T-helper 2 cell treated with Interferon-gamma antibody and Interleukin-4, amounts not matched to agents 5 μg/mL and 100 μg/mL, for 36 hours (primary cell): ENCODE measurements at regions not wholly inside any gene's neighbourhood (a gene's known extent, or its start where the extent isn't known, plus 50 kb on each side); places are given as distances from the start of the nearest gene placed in this dataset.
"Not testable (repeated sequence)": the region's sequence is repeated elsewhere in the genome, so short reads cannot be mapped to it uniquely, and the experiment has no call there.

ENCODE experiments used
- DNase-seq: peaks from one replicate; pipeline ENCODE4 v3.0.0; 2021; ENCODE audit warnings: low spot score
- H3K27ac Mint-ChIP-seq: one replicate; pipeline ENCODE4 v1.8.0; 2021; ENCODE audit warnings: mild to moderate bottlenecking, mixed read lengths
- H3K27me3 Mint-ChIP-seq: one replicate; pipeline ENCODE4 v1.8.0; 2021; ENCODE audit warnings: low read depth, mixed read lengths
- H3K36me3 Mint-ChIP-seq: one replicate; pipeline ENCODE4 v1.8.0; 2021; ENCODE audit warnings: low read depth, mixed read lengths
- H3K4me1 Mint-ChIP-seq: one replicate; pipeline ENCODE4 v1.8.0; 2021; ENCODE audit warnings: low read depth, mixed read lengths
- H3K4me3 Mint-ChIP-seq: one replicate; pipeline ENCODE4 v1.8.0; 2022; ENCODE audit warnings: mild to moderate bottlenecking, moderate library complexity, mixed read lengths
- H3K9me3 Mint-ChIP-seq: one replicate; pipeline ENCODE4 v1.8.0; 2021; ENCODE audit warnings: mixed read lengths

DNA sequence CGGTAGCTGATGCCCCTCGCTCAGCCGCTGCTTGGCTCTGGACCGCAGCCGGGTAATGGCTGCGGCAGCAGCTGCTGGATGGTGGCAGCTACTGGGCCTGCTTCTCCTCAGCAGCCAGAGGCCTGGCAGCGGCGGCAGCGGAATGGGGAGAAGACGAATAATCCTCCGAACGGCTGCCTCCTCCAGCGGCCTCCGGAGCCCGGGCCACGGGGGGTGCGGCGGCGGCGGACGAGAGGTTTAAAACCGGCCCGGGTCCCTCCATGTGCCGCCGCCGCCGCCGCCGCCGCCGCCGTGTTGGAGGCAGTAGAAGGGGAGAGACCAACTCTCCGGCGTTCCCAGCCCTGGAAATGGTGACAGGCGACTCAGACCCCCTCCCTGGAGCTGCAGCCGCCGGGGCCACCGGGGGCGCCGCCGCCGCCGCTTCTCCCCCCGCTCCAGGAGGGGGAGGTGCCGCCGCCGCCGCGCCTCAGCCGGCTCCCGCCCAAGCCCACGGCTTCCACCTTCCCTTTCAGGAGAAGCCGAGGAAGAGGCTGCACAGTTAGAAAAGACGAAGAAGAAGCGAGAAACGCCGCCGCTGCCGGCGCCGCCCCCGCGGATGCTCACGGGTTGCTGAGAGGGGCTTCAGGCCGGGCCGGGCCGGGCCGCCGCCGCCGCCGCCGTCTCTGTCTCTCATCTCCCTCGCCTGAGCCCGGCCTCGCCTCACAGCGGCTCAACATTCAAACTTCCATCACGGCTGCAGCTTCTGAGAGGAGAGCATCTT is 118.4 kb upstream of the PRSS3 start:
- Mint-ChIP-seq H3K9me3 (no peaks in the 10 kb centered on the region), H3K27me3 (peaks cover 75% of the 10 kb centered on the region), H3K36me3 (peaks cover 4% of the 10 kb centered on the region), H3K27ac (no peak overlapping the region), H3K4me1 (peaks cover 13% of the 10 kb centered on the region), H3K4me3 (peak overlapping the region; percentile 86)
- DNase-seq: peak; percentile 9

DNA sequence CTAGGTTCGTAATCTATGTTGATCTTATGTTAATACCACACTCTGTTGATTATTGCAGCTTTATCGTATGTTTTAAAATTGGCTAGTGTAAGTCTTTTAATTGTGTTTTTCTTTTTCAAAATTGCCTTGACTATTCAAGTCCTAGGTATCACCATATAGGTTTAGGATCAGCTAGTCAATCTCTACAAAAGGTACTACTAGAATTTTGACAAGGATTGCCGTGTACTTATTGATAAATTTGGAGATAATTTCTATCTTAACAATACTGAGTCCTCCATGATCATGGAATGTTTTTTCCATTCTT is 117.9 kb upstream of the PRSS3 start:
- H3K4me1 Mint-ChIP-seq: peaks cover 13% of the 10 kb centered on the region
- no peak for DNase-seq
- peaks cover 77% of the 10 kb centered on the region for H3K27me3 Mint-ChIP-seq
- peak overlapping the region; percentile 86 for H3K4me3 Mint-ChIP-seq
- no peak overlapping the region for H3K27ac Mint-ChIP-seq
- no peaks in the 10 kb centered on the region for H3K9me3 Mint-ChIP-seq
- H3K36me3 Mint-ChIP-seq: peaks cover 4% of the 10 kb centered on the region

DNA sequence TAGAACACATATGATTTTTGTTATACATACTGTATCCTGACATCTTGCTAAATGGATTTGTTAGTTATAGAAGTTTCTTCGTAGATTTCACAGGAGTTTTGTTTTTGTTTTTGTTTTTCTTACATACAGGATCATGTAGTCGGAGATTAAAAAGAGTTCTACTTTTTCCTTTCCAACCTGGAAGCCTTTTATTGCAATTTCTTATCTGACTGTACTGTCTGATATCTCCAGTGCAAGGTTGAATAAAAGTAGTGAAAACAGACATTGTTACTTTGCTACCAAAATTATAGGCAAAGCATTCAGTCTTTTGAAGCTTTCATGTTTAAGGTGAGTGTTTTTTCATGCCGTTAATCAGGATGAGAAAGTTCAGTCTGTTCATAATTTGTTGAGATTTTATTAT is 117.4 kb upstream of the PRSS3 start:
- Mint-ChIP-seq H3K9me3 (no peaks in the 10 kb centered on the region), H3K4me3 (no peak overlapping the region), H3K36me3 (peaks cover 4% of the 10 kb centered on the region), H3K27ac (no peak overlapping the region), H3K27me3 (peaks cover 78% of the 10 kb centered on the region), H3K4me1 (peaks cover 11% of the 10 kb centered on the region)
- no peak for DNase-seq

DNA sequence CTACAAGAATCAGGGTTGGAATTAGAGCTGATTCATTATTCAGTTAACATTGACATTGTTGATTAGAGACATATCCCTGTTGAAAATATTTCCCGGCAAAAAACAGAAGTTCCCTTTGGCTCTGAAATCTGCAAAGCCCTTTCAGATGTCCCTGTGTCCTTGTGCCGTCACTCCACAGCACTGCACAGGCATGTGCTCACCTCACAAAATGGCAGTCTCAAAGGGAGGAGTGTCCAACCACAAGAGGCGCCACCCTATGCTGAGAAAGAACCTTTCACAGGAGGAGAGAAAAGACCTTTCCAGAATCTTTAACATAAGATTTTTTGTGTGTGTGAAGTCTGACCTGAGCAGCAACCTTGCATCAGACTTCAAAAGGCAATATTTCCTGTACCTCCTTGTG is 112.8 kb upstream of the PRSS3 start:
- Mint-ChIP-seq H3K36me3 (no peaks in the 10 kb centered on the region), H3K4me3 (no peak overlapping the region), H3K27ac (no peak overlapping the region), H3K4me1 (no peaks in the 10 kb centered on the region), H3K27me3 (peaks cover 62% of the 10 kb centered on the region), H3K9me3 (no peaks in the 10 kb centered on the region)
- DNase-seq: no peak

DNA sequence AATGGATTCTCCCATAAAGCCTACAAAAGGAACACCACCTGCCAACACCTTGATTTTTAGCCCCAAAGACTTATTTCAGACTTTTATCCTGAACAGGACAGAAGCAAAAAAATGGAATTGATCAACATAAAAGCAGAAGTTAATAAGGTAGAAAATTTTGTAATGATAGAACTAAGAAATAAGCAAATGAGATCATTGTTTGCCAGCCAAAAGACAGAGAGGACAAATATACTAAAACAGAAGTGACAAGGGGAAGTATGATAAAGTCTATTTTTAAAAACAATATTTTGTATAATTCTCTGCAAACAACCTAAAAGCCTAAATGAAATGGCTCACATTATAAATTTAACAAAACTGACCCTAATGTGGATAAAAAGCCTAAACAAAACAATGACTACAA is 110.5 kb upstream of the PRSS3 start:
- DNase-seq: no peak
- Mint-ChIP-seq H3K4me1 (no peaks in the 10 kb centered on the region), H3K27me3 (peaks cover 62% of the 10 kb centered on the region), H3K27ac (no peak overlapping the region), H3K36me3 (no peaks in the 10 kb centered on the region), H3K9me3 (no peaks in the 10 kb centered on the region), H3K4me3 (no peak overlapping the region)

DNA sequence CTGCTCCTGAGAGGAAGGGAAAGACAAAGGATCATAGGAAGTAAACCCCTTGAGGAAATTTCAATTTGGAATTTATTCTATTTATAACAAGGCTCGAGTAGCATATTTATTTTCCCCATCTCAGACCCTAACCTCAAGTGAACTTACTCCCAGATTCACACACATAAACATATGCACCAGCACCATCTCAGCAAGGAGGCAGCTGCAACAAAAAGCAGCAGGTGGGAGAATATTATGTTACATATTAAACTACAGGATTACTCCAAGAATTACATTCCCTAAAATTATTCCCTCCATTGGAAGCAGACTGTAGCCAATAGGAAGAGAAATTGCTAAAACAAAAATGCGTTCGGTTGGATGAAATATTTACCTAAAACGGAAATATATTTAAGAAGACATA is 108.4 kb upstream of the PRSS3 start:
- H3K36me3 Mint-ChIP-seq: no peaks in the 10 kb centered on the region
- H3K27ac Mint-ChIP-seq: no peak overlapping the region
- peaks cover 56% of the 10 kb centered on the region for H3K27me3 Mint-ChIP-seq
- H3K4me1 Mint-ChIP-seq: peaks cover 8% of the 10 kb centered on the region
- no peaks in the 10 kb centered on the region for H3K9me3 Mint-ChIP-seq
- no peak for DNase-seq
- H3K4me3 Mint-ChIP-seq: no peak overlapping the region

DNA sequence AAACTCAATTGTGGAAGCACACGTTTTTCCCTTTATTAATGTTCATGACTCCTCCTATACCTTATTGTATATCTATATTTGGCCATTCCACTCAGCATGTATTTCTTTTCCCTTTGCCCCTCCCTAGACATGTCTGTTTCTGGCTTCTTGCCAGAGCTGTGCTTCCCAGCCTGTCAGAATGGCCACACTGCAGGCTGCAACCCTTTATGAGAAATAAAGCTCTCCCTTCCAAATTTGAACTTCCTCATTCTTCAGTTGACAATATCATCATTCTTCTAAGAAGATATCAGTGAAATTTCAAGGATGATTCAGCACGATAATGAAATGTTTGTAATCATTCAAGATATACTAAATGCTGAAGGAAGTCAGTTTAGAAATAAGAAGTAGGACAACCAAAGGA is 107.6 kb upstream of the PRSS3 start:
- Mint-ChIP-seq H3K4me1 (peaks cover 8% of the 10 kb centered on the region), H3K9me3 (no peaks in the 10 kb centered on the region), H3K4me3 (no peak overlapping the region), H3K27ac (no peak overlapping the region), H3K27me3 (peaks cover 54% of the 10 kb centered on the region), H3K36me3 (no peaks in the 10 kb centered on the region)
- no peak for DNase-seq

DNA sequence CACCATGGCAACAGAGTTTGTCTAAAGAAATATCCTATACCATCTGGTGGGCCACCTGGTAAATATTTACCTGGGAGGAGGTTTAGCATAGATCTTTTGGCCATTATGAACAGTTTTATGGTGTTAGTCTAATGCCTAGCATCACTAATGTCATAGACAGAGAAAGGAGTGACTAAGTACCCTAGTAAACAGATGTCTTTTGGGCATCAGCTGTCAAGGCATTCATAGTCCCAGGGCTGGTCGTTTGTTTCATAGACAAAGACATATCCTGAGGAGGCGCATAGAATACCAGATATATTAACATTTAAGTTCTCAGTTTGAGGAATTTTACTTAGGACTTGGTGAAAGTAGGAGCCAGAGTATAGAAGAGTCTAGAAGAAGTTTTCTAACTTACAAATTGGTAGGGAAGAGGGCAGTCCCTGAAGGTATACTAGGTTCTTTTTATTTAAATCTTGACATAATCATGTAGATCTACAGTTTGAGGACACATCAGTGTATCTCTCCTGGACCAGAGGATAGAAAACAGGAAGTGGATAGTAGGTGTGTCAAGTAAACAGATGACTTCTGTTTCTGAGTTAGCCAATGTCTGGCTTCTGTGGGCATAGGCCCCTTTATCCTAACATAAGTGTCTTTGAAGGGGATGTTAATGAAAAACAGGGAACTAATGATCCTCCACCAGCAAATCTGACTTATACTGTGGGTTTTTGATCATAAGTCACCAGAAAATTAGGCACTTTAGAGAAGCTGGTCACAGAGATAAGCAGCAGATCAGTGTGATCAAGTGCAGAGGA is 105.0 kb upstream of the PRSS3 start:
- Mint-ChIP-seq H3K4me3 (no peak overlapping the region), H3K27ac (no peak overlapping the region), H3K9me3 (no peaks in the 10 kb centered on the region), H3K36me3 (no peaks in the 10 kb centered on the region), H3K27me3 (peaks cover 57% of the 10 kb centered on the region), H3K4me1 (peaks cover 8% of the 10 kb centered on the region)
- DNase-seq: no peak

DNA sequence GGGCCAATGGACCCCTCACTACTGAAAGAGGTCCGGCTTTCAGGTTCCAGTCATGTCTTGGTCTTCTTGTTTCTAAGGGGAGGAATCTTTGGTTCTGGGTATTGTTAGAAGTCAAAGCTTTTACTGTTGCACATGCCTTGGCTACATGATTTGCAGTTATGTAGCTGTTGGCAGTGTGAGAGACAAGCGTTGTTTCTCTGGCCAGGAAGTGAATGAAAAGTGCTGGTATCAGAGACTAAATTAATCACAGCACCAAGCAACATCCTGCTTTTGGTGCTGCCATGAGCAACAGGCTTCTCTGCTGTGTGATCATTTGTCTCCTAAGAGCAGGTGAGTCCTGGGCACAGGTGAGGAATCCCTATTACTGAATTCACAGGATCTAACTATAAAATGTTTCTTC is 100.1 kb upstream of the PRSS3 start:
- Mint-ChIP-seq H3K9me3 (no peaks in the 10 kb centered on the region), H3K36me3 (no peaks in the 10 kb centered on the region), H3K4me3 (no peak overlapping the region), H3K27me3 (peaks cover 52% of the 10 kb centered on the region), H3K4me1 (peaks cover 5% of the 10 kb centered on the region), H3K27ac (no peak overlapping the region)
- no peak for DNase-seq

DNA sequence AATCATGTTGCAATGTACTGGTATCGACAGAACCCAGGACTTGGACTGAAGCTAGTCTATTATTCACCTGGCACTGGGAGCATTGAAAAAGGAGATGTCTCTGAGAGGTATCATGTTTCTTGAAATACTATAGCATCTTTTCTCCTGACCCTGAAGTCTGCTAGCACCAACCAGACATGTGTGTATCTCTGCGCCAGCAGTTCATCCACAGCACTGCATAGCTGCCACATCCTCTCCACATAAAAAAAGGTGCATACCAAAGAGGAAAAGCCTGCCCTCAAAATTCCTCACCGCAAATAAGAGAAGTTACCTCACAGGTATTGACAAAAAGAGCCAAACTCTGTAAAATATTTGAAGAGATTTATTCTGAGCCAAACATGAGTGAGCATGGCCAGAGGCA is 99.5 kb upstream of the PRSS3 start:
- no peak overlapping the region for H3K27ac Mint-ChIP-seq
- DNase-seq: no peak
- peaks cover 52% of the 10 kb centered on the region for H3K27me3 Mint-ChIP-seq
- no peak overlapping the region for H3K4me3 Mint-ChIP-seq
- H3K9me3 Mint-ChIP-seq: no peaks in the 10 kb centered on the region
- no peaks in the 10 kb centered on the region for H3K4me1 Mint-ChIP-seq
- no peaks in the 10 kb centered on the region for H3K36me3 Mint-ChIP-seq

DNA sequence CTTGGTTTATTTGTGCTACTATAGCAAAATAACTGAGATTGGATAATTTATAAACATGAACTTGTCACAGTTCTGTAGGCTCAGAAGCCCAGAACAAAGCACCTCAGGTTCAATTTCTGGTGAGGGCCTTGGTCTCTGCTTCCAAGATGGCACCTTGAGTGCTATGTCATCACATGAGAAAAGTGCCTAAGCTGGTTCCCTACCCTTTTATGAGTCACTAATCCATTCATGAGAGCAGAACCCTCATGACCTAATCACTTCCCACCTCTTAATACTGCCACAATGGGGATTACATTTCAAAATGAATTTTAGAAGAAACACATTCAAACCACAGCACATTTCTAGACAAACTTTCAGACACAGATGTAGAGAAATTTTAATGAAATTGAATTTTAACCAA is 98.2 kb upstream of the PRSS3 start:
- DNase-seq: no peak
- Mint-ChIP-seq H3K36me3 (no peaks in the 10 kb centered on the region), H3K4me3 (no peak overlapping the region), H3K4me1 (no peaks in the 10 kb centered on the region), H3K27ac (no peak overlapping the region), H3K27me3 (peaks cover 45% of the 10 kb centered on the region), H3K9me3 (no peaks in the 10 kb centered on the region)

DNA sequence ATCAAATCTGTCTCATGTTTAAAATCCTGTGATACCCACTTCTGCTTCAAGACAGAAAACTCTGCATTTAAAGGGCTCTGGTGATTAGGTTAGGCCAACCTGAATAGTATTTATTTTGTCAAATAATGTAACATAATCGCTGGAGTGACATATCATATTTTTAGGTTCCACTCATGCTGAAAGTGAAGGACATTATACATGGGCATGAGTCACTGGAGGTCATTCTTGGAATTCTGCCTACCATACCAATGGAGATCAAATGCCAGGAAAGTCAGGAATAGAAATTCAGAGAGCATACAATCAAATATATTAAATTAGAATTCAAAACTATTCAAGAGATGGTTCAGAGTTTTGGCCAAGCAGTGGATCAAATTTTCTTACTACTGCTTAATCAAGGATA is 97.1 kb upstream of the PRSS3 start:
- Mint-ChIP-seq H3K4me3 (no peak overlapping the region), H3K9me3 (no peaks in the 10 kb centered on the region), H3K36me3 (no peaks in the 10 kb centered on the region), H3K27me3 (peaks cover 38% of the 10 kb centered on the region), H3K4me1 (no peaks in the 10 kb centered on the region), H3K27ac (no peak overlapping the region)
- no peak for DNase-seq

DNA sequence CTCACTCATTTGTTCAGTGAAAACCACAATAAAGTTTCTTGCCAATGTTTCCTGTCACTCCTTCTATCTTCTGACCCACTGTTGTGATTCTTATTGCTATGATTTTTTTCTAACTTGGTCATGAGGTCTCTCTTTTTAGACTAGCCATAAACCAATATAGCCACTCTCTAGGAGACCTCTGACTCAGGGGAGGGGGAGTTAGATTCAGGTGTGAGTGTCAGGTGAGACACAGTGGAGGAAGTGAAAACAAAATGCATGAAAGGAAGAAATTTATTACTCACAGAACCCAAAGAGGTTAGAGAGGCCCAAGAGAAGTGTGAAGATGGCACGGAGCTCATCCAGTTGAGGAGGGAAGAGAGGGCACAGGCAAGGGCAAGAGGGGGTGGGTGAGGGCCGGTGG is 94.4 kb upstream of the PRSS3 start:
- DNase-seq, H3K27ac Mint-ChIP-seq, H3K4me3 Mint-ChIP-seq, H3K9me3 Mint-ChIP-seq, H3K36me3 Mint-ChIP-seq, H3K4me1 Mint-ChIP-seq: not testable (repeated sequence)
- peaks cover 19% of the 10 kb centered on the region for H3K27me3 Mint-ChIP-seq

DNA sequence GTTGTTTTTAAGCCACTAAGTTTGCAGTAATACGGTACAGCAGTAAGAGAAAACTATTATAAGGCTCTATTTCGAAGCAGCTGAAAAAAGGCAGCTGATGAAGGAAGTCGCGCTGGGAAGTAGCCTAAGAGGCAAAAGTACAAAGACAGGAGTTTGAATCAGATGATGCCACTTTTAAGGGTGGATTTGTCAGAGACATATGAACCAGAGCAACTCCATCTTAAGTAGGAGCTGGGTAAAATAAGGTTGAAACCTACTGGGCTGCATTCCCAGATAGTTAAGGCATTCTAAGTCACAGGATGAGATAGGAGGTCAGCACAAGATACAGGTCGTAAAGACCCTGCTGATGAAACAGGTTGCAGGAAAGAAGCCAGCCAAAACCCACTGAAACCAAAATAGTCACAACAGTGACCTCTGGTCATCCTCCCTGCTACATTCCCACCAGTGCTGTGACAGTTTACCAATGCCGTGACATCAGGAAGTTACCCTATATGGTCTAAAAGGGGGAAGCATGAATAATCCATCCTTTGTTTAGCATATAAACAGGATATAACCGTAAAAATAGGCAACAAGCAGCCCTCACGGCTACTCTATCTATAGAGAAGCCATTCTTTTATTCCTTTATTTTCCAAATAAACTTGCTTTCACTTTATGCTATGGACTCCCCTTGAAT is 91.8 kb upstream of the PRSS3 start:
- peaks cover 24% of the 10 kb centered on the region for H3K27me3 Mint-ChIP-seq
- DNase-seq: no peak
- no peaks in the 10 kb centered on the region for H3K9me3 Mint-ChIP-seq
- no peaks in the 10 kb centered on the region for H3K4me1 Mint-ChIP-seq
- no peaks in the 10 kb centered on the region for H3K36me3 Mint-ChIP-seq
- H3K4me3 Mint-ChIP-seq: no peak overlapping the region
- H3K27ac Mint-ChIP-seq: no peak overlapping the region
